IMR-90 (cell line): ENCODE measurements at regions not wholly inside any gene's neighbourhood (a gene's known extent, or its start where the extent isn't known, plus 50 kb on each side); places are given as distances from the start of the nearest gene placed in this dataset.
A peak's percentile ranks its signal among the peaks of the same experiment; 100 is the strongest.

Experiments used
- ATAC-seq: fragments of 200-7000 bp; cut with Tn5 transposase; 2 replicates; pipeline ENCODE4 v1.9.1; 2020; ENCODE audit warnings: low read depth, mild to moderate bottlenecking, moderate library complexity
- BruUV-seq: library from RNA; stranded (reverse); fragments of 400-500 nt; replicated peaks from 2 replicates; lab custom pipeline; 2021; lab: Mats Ljungman, UMichigan
- CTCF ChIA-PET: fragments of 300-600 bp; formaldehyde crosslinking; extraction: SDS; loops from one replicate; lab custom pipeline; 2021; ENCODE audit warnings: antibody characterized with exemption; lab: Yijun Ruan, JAX
- POLR2A ChIA-PET: fragments of 300-600 bp; sonication (Branson Sonifier 250); formaldehyde crosslinking; loops from one replicate; lab custom pipeline; 2022; ENCODE audit warnings: antibody characterized with exemption; ENCODE audit not compliant: unreplicated experiment; lab: Charles Lee
- DNase-seq: peaks from one replicate; pipeline ENCODE4 v3.0.0; 2013
- H2AFZ ChIP-seq: replicated peaks from 2 replicates; pipeline ENCODE3; 2013; ENCODE audit warnings: low read length, mild to moderate bottlenecking; ENCODE audit not compliant: poor library complexity
- H2AK5ac ChIP-seq: 2 replicates; pipeline ENCODE4 v1.6.1; 2013; ENCODE audit warnings: low read depth, low read length, inconsistent platforms
- H2AK9ac ChIP-seq: replicated peaks from 2 replicates; pipeline ENCODE3; 2013; ENCODE audit warnings: mild to moderate bottlenecking, low read depth, low read length, moderate library complexity; ENCODE audit not compliant: poor library complexity
- H2BK120ac ChIP-seq: 2 replicates; pipeline ENCODE4 v1.6.1; 2013; ENCODE audit warnings: low read depth, low read length, inconsistent platforms
- H2BK15ac ChIP-seq: 3 replicates; pipeline ENCODE4 v1.6.1; 2013; ENCODE audit warnings: low read depth, low read length, inconsistent platforms
- H2BK20ac ChIP-seq: 2 replicates; pipeline ENCODE4 v1.6.1; 2013; ENCODE audit warnings: low read depth, mild to moderate bottlenecking, inconsistent platforms, low read length, moderate library complexity
- H2BK5ac ChIP-seq: 2 replicates; pipeline ENCODE4 v1.6.1; 2013; ENCODE audit warnings: mild to moderate bottlenecking, low read depth, low read length, inconsistent platforms; ENCODE audit not compliant: poor library complexity, severe bottlenecking
- H3K14ac ChIP-seq: replicated peaks from 2 replicates; pipeline ENCODE4 v1.6.1; 2013; ENCODE audit warnings: low read depth, low read length, inconsistent platforms
- H3K18ac ChIP-seq: 2 replicates; pipeline ENCODE4 v1.6.1; 2013; ENCODE audit warnings: low read depth, low read length, control low read depth
- H3K23ac ChIP-seq: 2 replicates; pipeline ENCODE4 v1.6.1; 2013; ENCODE audit warnings: low read depth, low read length, inconsistent platforms
- H3K27ac ChIP-seq: 2 replicates; pipeline ENCODE4 v1.5.1; 2013; ENCODE audit warnings: mild to moderate bottlenecking, control low read depth, low read length; ENCODE audit not compliant: insufficient read depth
- H3K27me3 ChIP-seq: 2 replicates; pipeline ENCODE4 v1.6.1; 2013; ENCODE audit warnings: low read length; ENCODE audit not compliant: control insufficient read depth, insufficient read depth
- H3K36me3 ChIP-seq: 2 replicates; pipeline ENCODE4 v1.6.1; 2013; ENCODE audit warnings: low read length, mixed read lengths; ENCODE audit not compliant: control insufficient read depth, insufficient read depth
- H3K4ac ChIP-seq: 2 replicates; pipeline ENCODE4 v1.6.1; 2013; ENCODE audit warnings: low read depth, low read length, inconsistent platforms
- H3K4me1 ChIP-seq: 2 replicates; pipeline ENCODE4 v1.6.1; 2013; ENCODE audit warnings: low read length, mixed read lengths; ENCODE audit not compliant: control insufficient read depth, insufficient read depth
- H3K4me2 ChIP-seq: 2 replicates; pipeline ENCODE4 v1.6.1; 2013; ENCODE audit warnings: low read depth, mild to moderate bottlenecking, control low read depth, low read length, moderate library complexity
- H3K4me3 ChIP-seq: 2 replicates; pipeline ENCODE4 v1.5.1; 2013; ENCODE audit warnings: low read depth, mild to moderate bottlenecking, control low read depth, low read length, moderate library complexity; ENCODE audit not compliant: insufficient read depth
- H3K56ac ChIP-seq: 2 replicates; pipeline ENCODE4 v1.6.1; 2013; ENCODE audit warnings: low read length, inconsistent platforms; ENCODE audit not compliant: insufficient read depth; ENCODE audit errors: extremely low read depth
- H3K79me1 ChIP-seq, 2 experiments: 2 replicates each; pipeline ENCODE4 v1.6.1; 2013; ENCODE audit warnings: low read length in 2 of 2, inconsistent platforms in 1 of 2, low read depth in 1 of 2
- H3K9ac ChIP-seq: 2 replicates; pipeline ENCODE4 v1.6.1; 2013; ENCODE audit warnings: low read depth, low read length, control low read depth
- H3K9me1 ChIP-seq: 2 replicates; pipeline ENCODE4 v1.6.1; 2013; ENCODE audit warnings: low read length, inconsistent platforms; ENCODE audit not compliant: insufficient read depth
- H3K9me3 ChIP-seq: 2 replicates; pipeline ENCODE4 v1.6.1; 2013; ENCODE audit warnings: low read length; ENCODE audit not compliant: control insufficient read depth, insufficient read depth
- H4K20me1 ChIP-seq: 2 replicates; pipeline ENCODE4 v1.6.1; 2013; ENCODE audit warnings: low read length, inconsistent platforms; ENCODE audit not compliant: insufficient read depth
- H4K5ac ChIP-seq: 2 replicates; pipeline ENCODE4 v1.6.1; 2013; ENCODE audit warnings: mild to moderate bottlenecking, low read depth, low read length, control low read depth
- H4K8ac ChIP-seq, 2 experiments: 2 replicates each; pipeline ENCODE4 v1.6.1; 2013; ENCODE audit warnings: low read depth in 2 of 2, low read length in 2 of 2, control low read depth in 1 of 2, inconsistent platforms in 1 of 2
- H4K91ac ChIP-seq: 2 replicates; pipeline ENCODE4 v1.6.1; 2013; ENCODE audit warnings: low read depth, low read length, inconsistent platforms; ENCODE audit not compliant: insufficient read depth
- BHLHE40 ChIP-seq: fragments of 150-350 bp; IDR thresholded peaks from 2 replicates; pipeline ENCODE4 v1.6.1; 2016; ENCODE audit warnings: mild to moderate bottlenecking, low read depth, low read length
- CEBPB ChIP-seq: IDR thresholded peaks from 2 replicates; pipeline ENCODE4 v1.6.1; 2012; ENCODE audit warnings: low read depth, low read length, improper control_type of control experiment
- FOS ChIP-seq: fragments of 150-350 bp; IDR thresholded peaks from 2 replicates; pipeline ENCODE4 v1.6.1; 2016; ENCODE audit warnings: low read depth, low read length
- MXI1 ChIP-seq: IDR thresholded peaks from 2 replicates; pipeline ENCODE4 v1.6.1; 2012; ENCODE audit warnings: low read depth, mild to moderate bottlenecking, low read length, moderate library complexity, borderline replicate concordance
- NFE2L2 ChIP-seq: fragments of 150-350 bp; IDR thresholded peaks from 2 replicates; pipeline ENCODE4 v1.6.1; 2016; ENCODE audit warnings: low read depth, mild to moderate bottlenecking, low read length
- RCOR1 ChIP-seq: IDR thresholded peaks from 2 replicates; pipeline ENCODE4 v1.6.1; 2012; ENCODE audit warnings: mild to moderate bottlenecking, low read length, improper control_type of control experiment; ENCODE audit not compliant: insufficient replicate concordance
- SMC3 ChIP-seq: fragments of 150-350 bp; IDR thresholded peaks from 2 replicates; pipeline ENCODE4 v1.6.1; 2016; ENCODE audit warnings: low read depth, mild to moderate bottlenecking, antibody characterized with exemption, low read length, moderate library complexity
- WGBS, 2 experiments: methylation state at CpG; one replicate each; pipeline versions ENCODE4 v1.1.5 to v1.1.7; 2013; ENCODE audit warnings: missing lambda C conversion rate in 2 of 2; ENCODE audit not compliant: insufficient read length in 1 of 2; ENCODE audit errors: extremely low coverage in 2 of 2; 5-methylcytosine and 5-hydroxymethylcytosine counted together
- dilution Hi-C: fragments of 300-500 bp; cut with HindIII; formaldehyde crosslinking; loops from one replicate; pipeline ENCODE4 v1.14.3; 2018; ENCODE audit warnings: low sequenced_read_pairs; ENCODE audit not compliant: unreplicated experiment
- in situ Hi-C: fragments of 300-500 bp; cut with MboI; formaldehyde crosslinking; loops from 3 replicates; pipeline ENCODE4 v1.14.3; 2019; ENCODE audit warnings: low sequenced_read_pairs, inconsistent platforms, mixed read lengths
- intact Hi-C: fragments of 100-400 bp; cut with micrococcal nuclease; formaldehyde crosslinking; loops from 2 replicates; pipeline ENCODE4 v1.10.0; 2022

- no peak overlapping the region for H3K23ac ChIP-seq
- no peak overlapping the region; the same call in 1 of the 2 replicates for H4K5ac ChIP-seq
- no peaks in the 10 kb centered on the region for H3K36me3 ChIP-seq
- H3K27ac ChIP-seq, result no peak overlapping the region; the same call in 1 of the 2 replicates
- intact Hi-C loops (no loop called here), in situ Hi-C loops (no loop called here), dilution Hi-C loops (no loop called here)
- H3K56ac ChIP-seq, result no peak overlapping the region
- H3K27me3 ChIP-seq, result 0 out of 2 replicates have a peak, but pooled peaks cover 5% of the 10 kb centered on the region
- no peak overlapping the region for H3K4ac ChIP-seq
- H3K4me1 ChIP-seq, result peaks cover 3% of the 10 kb centered on the region; the same call in 1 of the 2 replicates
- H3K4me2 ChIP-seq, result peak overlapping the region; percentile 71
- no peaks in the 10 kb centered on the region for H4K20me1 ChIP-seq
- TF ChIP-seq CEBPB (no peak), SMC3 (no peak), NFE2L2 (no peak), FOS (no peak), BHLHE40 (no peak), MXI1 (no peak), RCOR1 (no peak)
- H3K4me3 ChIP-seq, result no peak overlapping the region
- H3K79me1 ChIP-seq, result no peaks in the 10 kb centered on the region
- no peak overlapping the region for H2AK5ac ChIP-seq
- H3K14ac ChIP-seq, result no peak overlapping the region
- WGBS, 2 experiments, result no CpG with 5 or more reads among the region's 4 CpGs
- no peak overlapping the region for H4K91ac ChIP-seq
- no peak overlapping the region; the same call in 1 of the 2 replicates for H2BK120ac ChIP-seq
- no peak overlapping the region for H2BK5ac ChIP-seq
- no peaks in the 10 kb centered on the region for H3K9me3 ChIP-seq
- ATAC-seq, result peak; percentile 78
- ChIA-PET POLR2A (no interaction called here), CTCF (no interaction called here)
- DNase-seq, result peak; percentile 68
- H2BK20ac ChIP-seq, result no peak overlapping the region
- no peak overlapping the region for H2AFZ ChIP-seq
- H4K8ac ChIP-seq, result no peak overlapping the region
- no peak overlapping the region for H2AK9ac ChIP-seq
- peak overlapping the region; percentile 57; the same call in 1 of the 2 replicates for H3K18ac ChIP-seq
- H3K9ac ChIP-seq, result no peak overlapping the region
- H3K9me1 ChIP-seq, result no peaks in the 10 kb centered on the region; the same call in 1 of the 2 replicates
- no TSS peak for BruUV-seq
- no peak overlapping the region for H2BK15ac ChIP-seq
Measured at GRCh38 chr9:87201351-87201751, 254.0 kb upstream of the GAS1 start.
